22Rv1 (cell line): ENCODE measurements at regions not wholly inside any gene's neighbourhood (a gene's known extent, or its start where the extent isn't known, plus 50 kb on each side); places are given as distances from the start of the nearest gene placed in this dataset.

Experiments used
- H3K27ac ChIP-seq: fragments of 450-650 bp; 2 replicates; pipeline ENCODE4 v1.5.1; 2017
- CTCF ChIP-seq: fragments of 450-650 bp; IDR thresholded peaks from 2 replicates; pipeline ENCODE4 v1.5.1; 2017; ENCODE audit warnings: mild to moderate bottlenecking
- ZFX ChIP-seq: fragments of 450-650 bp; IDR thresholded peaks from 2 replicates; pipeline ENCODE4 v1.6.1; 2017; ENCODE audit warnings: antibody characterized with exemption, borderline replicate concordance

DNA sequence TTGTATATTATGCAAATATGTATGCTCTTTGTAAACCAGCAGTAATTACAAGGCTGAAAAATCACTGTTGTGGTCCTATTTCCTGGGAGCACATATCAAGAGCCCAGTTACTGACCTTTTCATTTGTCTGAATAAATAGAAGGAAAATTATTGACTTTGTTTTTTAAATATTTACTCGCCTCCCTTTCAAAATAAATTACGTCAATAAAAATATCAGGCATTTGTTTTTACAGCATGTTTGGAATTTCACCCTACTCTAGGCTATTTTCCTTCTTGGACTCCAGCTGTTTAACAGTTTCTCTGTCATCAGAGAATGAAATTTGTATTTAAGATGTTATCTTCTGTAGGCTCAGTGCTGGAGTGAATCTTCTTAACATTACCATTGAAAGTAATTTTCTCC lies 59.9 kb upstream of the LRATD1 start:
- no peak for TF ChIP-seq ZFX
- TF ChIP-seq CTCF = no peak
- H3K27ac ChIP-seq = peak overlapping the region; percentile 79

DNA sequence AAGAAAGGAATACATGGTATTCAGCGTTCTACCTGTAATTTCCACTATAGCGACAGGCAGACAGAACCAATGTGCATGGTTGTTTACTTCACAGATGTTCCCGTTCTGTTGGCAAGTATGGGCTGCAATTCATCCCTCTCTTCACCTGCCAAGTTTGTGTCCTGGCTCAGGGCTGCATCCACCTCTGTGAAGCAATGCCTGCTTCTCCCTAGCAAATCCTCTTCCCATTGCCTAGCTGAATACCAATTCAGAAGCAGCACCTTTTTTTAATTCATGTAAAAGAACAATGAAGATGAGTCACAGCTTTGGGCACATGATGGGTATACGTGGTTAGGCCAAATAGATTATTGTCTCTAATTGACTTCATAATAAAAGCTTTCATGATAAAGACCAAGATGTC lies 54.7 kb upstream of the LRATD1 start:
- no peak overlapping the region for H3K27ac ChIP-seq
- no peak for TF ChIP-seq ZFX
- no peak for TF ChIP-seq CTCF
